ENCODE measurements at regions not wholly inside any gene's neighbourhood (a gene's known extent, or its start where the extent isn't known, plus 50 kb on each side); places are given as distances from the start of the nearest gene placed in this dataset.

GRCh38 chr3:164468055-164468454 is 610.2 kb downstream of the SI start (continued):
- TF ChIP-seq ZBTB1 (CRISPR knock-in tag; IDR thresholded peaks at IDR 0.05; ENCODE audit: borderline replicate concordance, low read depth) = no peak
- no peak for TF ChIP-seq MTF1 (CRISPR knock-in tag; IDR thresholded peaks at IDR 0.05; ENCODE audit: borderline replicate concordance)
- TF ChIP-seq GTF2B (IDR thresholded peaks at IDR 0.05; ENCODE audit: extremely low read depth, insufficient read length) = no peak

GRCh38 chr3:164467007-164467406 is 611.3 kb downstream of the SI start:
- no TSS peak for BruUV-seq (replicated peaks)
- no peak for DNase-seq (ENCODE audit: extremely low read depth in 1 of 4, low spot score in 3 of 4)
- Histone ChIP-seq H3K36me3 (ENCODE audit: control insufficient read depth, insufficient read depth, low read length) (no peaks in the 10 kb centered on the region), H3K27me3 (ENCODE audit: control insufficient read depth in 2 of 2, insufficient read depth in 2 of 2, low read length in 2 of 2) (no peaks in the 10 kb centered on the region), H3K4me3 (no peak overlapping the region), H4K20me1 (replicated peaks; ENCODE audit: control insufficient read depth, insufficient read depth, low read length) (no peaks in the 10 kb centered on the region), H3K9me3 (replicated peaks; ENCODE audit: control insufficient read depth, insufficient read depth, low read depth, low read length) (no peaks in the 10 kb centered on the region; the same call in 1 of the 2 replicates), H3K79me2 (ENCODE audit: control insufficient read depth, insufficient read depth, low read length) (no peaks in the 10 kb centered on the region), H3K4me2 (ENCODE audit: insufficient read depth, low read length) (no peak overlapping the region), H3K9ac (ENCODE audit: insufficient read depth in 1 of 2, low read depth in 2 of 2, low read length in 2 of 2) (no peak overlapping the region), H3K4me1 (replicated peaks in 1 of 2; ENCODE audit: control insufficient read depth in 2 of 2, insufficient read depth in 2 of 2, low read length in 2 of 2) (no peaks in the 10 kb centered on the region), H3K9me1 (ENCODE audit: control insufficient read depth, insufficient read depth, low read length) (no peaks in the 10 kb centered on the region), H3K27ac (ENCODE audit: extremely low read depth, low read depth, low read length) (no peak overlapping the region), H2AFZ (ENCODE audit: low read depth, low read length) (no peak overlapping the region)
- in situ Hi-C loops (cut with MboI) (no loop called here), intact Hi-C loops (cut with micrococcal nuclease) (no loop called here)
- ChIA-PET POLR2A (no interaction called here), CTCF (ENCODE audit: low intra/inter-chr PET ratio) (no interaction called here)
- WGBS (ENCODE audit: insufficient coverage, low coverage, missing lambda C conversion rate) = 12% methylated on average over 1 of the region's 1 CpG
- no peak for ATAC-seq
- FAIRE-seq = no peak
- TF ChIP-seq GTF2F1 (IDR thresholded peaks at IDR 0.05; ENCODE audit: low read depth, low read length) (no peak), SIN3A (IDR thresholded peaks at IDR 0.05; ENCODE audit: borderline replicate concordance in 2 of 2, control insufficient read depth in 1 of 2, low read depth in 2 of 2, low read length in 2 of 2) (no peak), ZNF75A (CRISPR knock-in tag; IDR thresholded peaks at IDR 0.05) (no peak), HNRNPUL1 (IDR thresholded peaks at IDR 0.05; ENCODE audit: low read length) (no peak), NBN (IDR thresholded peaks at IDR 0.05; ENCODE audit: low read depth) (no peak), ZNF133 (CRISPR knock-in tag; IDR thresholded peaks at IDR 0.05) (no peak), ZNF277 (CRISPR knock-in tag; IDR thresholded peaks at IDR 0.05; ENCODE audit: borderline replicate concordance) (no peak), PTBP1 (IDR thresholded peaks at IDR 0.05; ENCODE audit: low read depth, low read length) (no peak), ZNF398 (CRISPR knock-in tag; IDR thresholded peaks at IDR 0.05) (no peak), PHB2 (IDR thresholded peaks at IDR 0.05; ENCODE audit: low read depth) (no peak)
